A673 (cell line): ENCODE measurements at regions not wholly inside any gene's neighbourhood (a gene's known extent, or its start where the extent isn't known, plus 50 kb on each side); places are given as distances from the start of the nearest gene placed in this dataset.

ENCODE experiments used
- EZH2 ChIP-seq: fragments of 200-600 bp; sonication (generic); IDR thresholded peaks from 2 replicates; pipeline ENCODE4 v1.6.1; 2017; ENCODE audit warnings: borderline replicate concordance, low read depth, mild to moderate bottlenecking, mixed read lengths, antibody characterized with exemption, low read length; ENCODE audit not compliant: poor library complexity, severe bottlenecking
- TF ChIP-seq, protein P1 (sequence below): fragments of 300-800, 200-600 bp; sonication (generic); conservative IDR thresholded peaks from 2 replicates; pipeline ENCODE4 v1.5.1; 2017; ENCODE audit warnings: low read depth, mild to moderate bottlenecking, antibody characterized with exemption, low read length, moderate library complexity, mixed read lengths

DNA sequence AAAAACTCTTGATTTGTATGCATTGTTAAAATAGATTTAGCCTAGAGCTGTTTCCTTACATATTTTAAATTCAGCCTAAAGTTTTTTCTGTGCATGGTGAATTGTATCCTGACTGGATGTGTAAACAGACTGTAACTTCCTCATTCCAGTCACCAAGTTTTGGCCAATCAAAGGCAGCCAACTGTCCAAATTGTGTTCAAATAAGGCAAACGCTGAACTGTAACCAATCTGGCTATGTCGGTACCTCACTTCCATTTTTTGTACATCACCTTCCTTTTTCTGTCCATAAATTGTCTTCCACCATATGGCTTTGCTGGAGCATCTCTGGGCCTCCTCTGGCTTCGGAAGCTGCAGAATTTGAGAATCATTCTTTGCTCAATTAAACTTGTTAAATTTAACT, 1921.9 kb upstream of the SEL1L start:
- TF ChIP-seq, protein P1, sequence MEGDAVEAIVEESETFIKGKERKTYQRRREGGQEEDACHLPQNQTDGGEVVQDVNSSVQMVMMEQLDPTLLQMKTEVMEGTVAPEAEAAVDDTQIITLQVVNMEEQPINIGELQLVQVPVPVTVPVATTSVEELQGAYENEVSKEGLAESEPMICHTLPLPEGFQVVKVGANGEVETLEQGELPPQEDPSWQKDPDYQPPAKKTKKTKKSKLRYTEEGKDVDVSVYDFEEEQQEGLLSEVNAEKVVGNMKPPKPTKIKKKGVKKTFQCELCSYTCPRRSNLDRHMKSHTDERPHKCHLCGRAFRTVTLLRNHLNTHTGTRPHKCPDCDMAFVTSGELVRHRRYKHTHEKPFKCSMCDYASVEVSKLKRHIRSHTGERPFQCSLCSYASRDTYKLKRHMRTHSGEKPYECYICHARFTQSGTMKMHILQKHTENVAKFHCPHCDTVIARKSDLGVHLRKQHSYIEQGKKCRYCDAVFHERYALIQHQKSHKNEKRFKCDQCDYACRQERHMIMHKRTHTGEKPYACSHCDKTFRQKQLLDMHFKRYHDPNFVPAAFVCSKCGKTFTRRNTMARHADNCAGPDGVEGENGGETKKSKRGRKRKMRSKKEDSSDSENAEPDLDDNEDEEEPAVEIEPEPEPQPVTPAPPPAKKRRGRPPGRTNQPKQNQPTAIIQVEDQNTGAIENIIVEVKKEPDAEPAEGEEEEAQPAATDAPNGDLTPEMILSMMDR = no peak
- no peak for TF ChIP-seq EZH2
